Hepatocyte (in vitro differentiated cells): ENCODE measurements at regions not wholly inside any gene's neighbourhood (a gene's known extent, or its start where the extent isn't known, plus 50 kb on each side); places are given as distances from the start of the nearest gene placed in this dataset.

Experiments used
- DNase-seq: peaks from one replicate; pipeline ENCODE4 v3.0.0-alpha.2; 2016; ENCODE audit warnings: low spot score
- H2AFZ ChIP-seq: fragments of 200-600 bp; sonication (generic); 2 replicates; pipeline ENCODE4 v1.6.0; 2016; ENCODE audit warnings: antibody characterized with exemption, mild to moderate bottlenecking
- H3K27ac ChIP-seq: fragments of 200-600 bp; sonication (generic); 2 replicates; pipeline ENCODE4 v1.5.1; 2016; ENCODE audit warnings: mild to moderate bottlenecking
- H3K27me3 ChIP-seq: fragments of 200-600 bp; sonication (generic); 2 replicates; pipeline ENCODE4 v1.6.1; 2016
- H3K36me3 ChIP-seq: fragments of 200-600 bp; sonication (generic); replicated peaks from 2 replicates; pipeline ENCODE4 v1.5.1; 2016; ENCODE audit warnings: low read depth; ENCODE audit not compliant: insufficient read depth
- H3K4me1 ChIP-seq: fragments of 200-600 bp; sonication (generic); 2 replicates; pipeline ENCODE4 v1.5.1; 2016; ENCODE audit warnings: mild to moderate bottlenecking, moderate library complexity; ENCODE audit not compliant: insufficient read depth
- H3K4me2 ChIP-seq: fragments of 200-600 bp; sonication (generic); 2 replicates; pipeline ENCODE4 v1.6.0; 2016
- H3K4me3 ChIP-seq: fragments of 200-600 bp; sonication (generic); 2 replicates; pipeline ENCODE4 v1.5.1; 2016; ENCODE audit warnings: mild to moderate bottlenecking
- H3K79me2 ChIP-seq: fragments of 200-600 bp; sonication (generic); 2 replicates; pipeline ENCODE4 v1.6.0; 2017; ENCODE audit warnings: mild to moderate bottlenecking
- H3K9me2 ChIP-seq: fragments of 200-600 bp; sonication (generic); replicated peaks from 2 replicates; pipeline ENCODE4 v1.6.0; 2017; ENCODE audit warnings: mild to moderate bottlenecking; ENCODE audit not compliant: insufficient read depth
- H3K9me3 ChIP-seq: fragments of 200-600 bp; sonication (generic); 2 replicates; pipeline ENCODE4 v1.5.1; 2016; ENCODE audit warnings: low read depth, mild to moderate bottlenecking
- H4K20me1 ChIP-seq: fragments of 200-600 bp; sonication (generic); 2 replicates; pipeline ENCODE4 v1.6.0; 2016; ENCODE audit warnings: mild to moderate bottlenecking; ENCODE audit not compliant: insufficient read depth, poor library complexity, severe bottlenecking
- EZH2 ChIP-seq: fragments of 200-600 bp; sonication (generic); IDR thresholded peaks from 2 replicates; pipeline ENCODE4 v1.6.1; 2016; ENCODE audit warnings: antibody characterized with exemption, mild to moderate bottlenecking, borderline replicate concordance
- EZH2phosphoT487 ChIP-seq: fragments of 200-600 bp; sonication (generic); IDR thresholded peaks from one replicate; pipeline ENCODE4 v1.6.1; 2018; ENCODE audit warnings: antibody characterized with exemption, mild to moderate bottlenecking, low read depth, moderate library complexity; ENCODE audit not compliant: unreplicated experiment, severe bottlenecking
- WGBS: methylation state at CpG from one replicate; pipeline ENCODE4 v1.1.6; 2016; ENCODE audit warnings: low lambda C conversion rate; ENCODE audit errors: missing lambda C conversion rate; 5-methylcytosine and 5-hydroxymethylcytosine counted together
- TF ChIP-seq, protein P1 (sequence below): fragments of 200-600 bp; sonication (generic); IDR thresholded peaks from 2 replicates; pipeline ENCODE4 v1.5.1; 2016; ENCODE audit warnings: antibody characterized with exemption, mild to moderate bottlenecking; ENCODE audit not compliant: poor library complexity

DNA sequence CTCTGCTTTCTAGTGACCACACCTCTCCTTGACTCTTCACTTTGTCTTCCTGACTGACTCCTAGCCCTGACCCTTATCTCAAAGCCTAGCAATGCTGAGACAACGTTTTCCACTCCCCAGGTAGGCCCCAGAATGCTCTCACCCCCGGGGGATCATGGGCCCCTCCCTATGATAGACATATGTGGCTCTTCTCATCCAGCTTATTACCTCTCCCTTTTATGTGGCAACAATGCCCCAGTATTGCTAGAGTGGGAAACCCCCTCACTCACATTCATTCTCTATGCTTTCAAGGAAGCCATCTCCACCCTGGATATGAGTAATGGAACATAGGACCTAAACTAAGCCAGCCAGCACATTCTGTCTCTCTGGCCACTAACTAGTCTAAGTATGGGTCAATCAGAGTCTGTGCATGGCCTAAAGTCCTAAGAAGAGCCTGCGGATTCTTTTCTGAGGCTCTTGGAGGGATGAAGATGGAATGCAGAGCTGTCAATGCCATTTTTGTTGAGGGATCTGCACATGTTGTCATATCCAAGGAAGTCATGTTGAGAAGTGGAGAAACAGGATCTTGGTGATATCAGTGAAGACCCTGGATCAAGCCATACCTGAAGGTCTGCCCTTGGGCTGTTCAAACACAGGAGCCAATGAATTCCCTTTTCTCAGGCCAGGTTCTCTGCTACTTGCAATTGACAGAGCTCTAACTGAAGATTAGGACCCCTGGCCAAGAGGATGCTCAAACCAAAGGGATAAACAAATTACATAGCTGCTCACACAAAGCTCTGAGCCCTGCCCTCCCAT lies 79.8 kb upstream of the GRK3 start:
- no peak for DNase-seq
- 88% methylated on average over 3 of the region's 3 CpGs for WGBS
- Histone ChIP-seq H3K36me3 (no peaks in the 10 kb centered on the region), H3K9me3 (no peaks in the 10 kb centered on the region), H3K4me1 (no peaks in the 10 kb centered on the region), H3K9me2 (no peaks in the 10 kb centered on the region), H3K79me2 (no peaks in the 10 kb centered on the region), H3K27me3 (no peaks in the 10 kb centered on the region), H3K4me3 (no peak overlapping the region), H3K27ac (no peak overlapping the region), H2AFZ (no peak overlapping the region), H3K4me2 (no peak overlapping the region), H4K20me1 (no peaks in the 10 kb centered on the region)
- no peak for TF ChIP-seq EZH2phosphoT487
- TF ChIP-seq EZH2, result no peak
- TF ChIP-seq, protein P1, sequence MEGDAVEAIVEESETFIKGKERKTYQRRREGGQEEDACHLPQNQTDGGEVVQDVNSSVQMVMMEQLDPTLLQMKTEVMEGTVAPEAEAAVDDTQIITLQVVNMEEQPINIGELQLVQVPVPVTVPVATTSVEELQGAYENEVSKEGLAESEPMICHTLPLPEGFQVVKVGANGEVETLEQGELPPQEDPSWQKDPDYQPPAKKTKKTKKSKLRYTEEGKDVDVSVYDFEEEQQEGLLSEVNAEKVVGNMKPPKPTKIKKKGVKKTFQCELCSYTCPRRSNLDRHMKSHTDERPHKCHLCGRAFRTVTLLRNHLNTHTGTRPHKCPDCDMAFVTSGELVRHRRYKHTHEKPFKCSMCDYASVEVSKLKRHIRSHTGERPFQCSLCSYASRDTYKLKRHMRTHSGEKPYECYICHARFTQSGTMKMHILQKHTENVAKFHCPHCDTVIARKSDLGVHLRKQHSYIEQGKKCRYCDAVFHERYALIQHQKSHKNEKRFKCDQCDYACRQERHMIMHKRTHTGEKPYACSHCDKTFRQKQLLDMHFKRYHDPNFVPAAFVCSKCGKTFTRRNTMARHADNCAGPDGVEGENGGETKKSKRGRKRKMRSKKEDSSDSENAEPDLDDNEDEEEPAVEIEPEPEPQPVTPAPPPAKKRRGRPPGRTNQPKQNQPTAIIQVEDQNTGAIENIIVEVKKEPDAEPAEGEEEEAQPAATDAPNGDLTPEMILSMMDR, result no peak

DNA sequence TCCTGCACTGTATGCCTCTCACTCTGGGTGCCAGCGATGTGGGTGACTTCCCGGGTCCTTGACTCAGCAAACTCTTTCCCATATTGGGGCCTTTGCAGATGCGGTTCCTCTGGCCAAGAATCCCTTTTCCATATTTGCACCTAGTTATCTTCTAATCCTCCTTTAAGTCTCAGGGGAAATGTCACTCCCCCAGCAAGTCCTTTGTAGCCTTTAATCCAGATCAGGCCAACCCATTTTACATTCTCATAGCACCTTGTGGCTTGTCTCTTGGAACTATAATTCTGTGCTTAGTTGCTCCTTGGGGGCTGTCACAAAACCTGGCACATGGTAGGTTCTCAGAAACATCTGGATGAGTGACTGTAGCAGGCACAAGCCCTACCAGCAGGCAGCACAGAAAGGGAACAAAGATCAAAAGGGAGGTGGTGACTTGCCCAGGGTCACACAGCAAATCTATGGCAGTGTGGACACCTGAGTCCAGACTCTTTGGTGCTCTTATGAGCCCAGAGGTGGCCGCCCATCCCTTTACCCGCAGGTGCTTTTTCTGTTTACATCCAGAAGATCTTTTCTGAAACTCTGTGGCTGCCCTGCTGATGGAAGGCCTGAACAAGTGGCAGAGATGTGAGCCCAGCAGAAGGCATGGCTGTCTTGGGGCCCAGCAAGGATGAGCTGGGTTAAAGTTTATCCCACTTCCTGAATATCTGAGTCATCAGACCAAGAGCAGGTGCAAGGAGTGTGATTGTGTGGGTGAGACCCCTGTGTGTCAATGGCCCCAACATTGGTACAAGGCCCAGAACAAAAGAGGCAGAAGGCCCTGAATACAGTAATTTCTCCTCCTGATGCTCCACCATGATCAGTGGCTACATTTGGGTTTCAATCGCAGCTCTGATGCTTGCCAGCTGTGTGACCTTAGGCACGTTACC lies 78.6 kb upstream of the GRK3 start:
- no peaks in the 10 kb centered on the region for H4K20me1 ChIP-seq
- H3K4me3 ChIP-seq, result no peak overlapping the region
- 95% methylated on average over 7 of the region's 7 CpGs for WGBS
- H3K9me3 ChIP-seq, result no peaks in the 10 kb centered on the region
- DNase-seq, result no peak
- no peak overlapping the region for H2AFZ ChIP-seq
- H3K36me3 ChIP-seq, result no peaks in the 10 kb centered on the region
- no peaks in the 10 kb centered on the region for H3K27me3 ChIP-seq
- H3K9me2 ChIP-seq, result no peaks in the 10 kb centered on the region
- no peaks in the 10 kb centered on the region for H3K79me2 ChIP-seq
- no peak overlapping the region for H3K4me2 ChIP-seq
- no peaks in the 10 kb centered on the region for H3K4me1 ChIP-seq
- H3K27ac ChIP-seq, result peak overlapping the region; percentile 16
- no peak for TF ChIP-seq EZH2phosphoT487
- TF ChIP-seq, protein P1, result no peak
- TF ChIP-seq EZH2, result no peak

DNA sequence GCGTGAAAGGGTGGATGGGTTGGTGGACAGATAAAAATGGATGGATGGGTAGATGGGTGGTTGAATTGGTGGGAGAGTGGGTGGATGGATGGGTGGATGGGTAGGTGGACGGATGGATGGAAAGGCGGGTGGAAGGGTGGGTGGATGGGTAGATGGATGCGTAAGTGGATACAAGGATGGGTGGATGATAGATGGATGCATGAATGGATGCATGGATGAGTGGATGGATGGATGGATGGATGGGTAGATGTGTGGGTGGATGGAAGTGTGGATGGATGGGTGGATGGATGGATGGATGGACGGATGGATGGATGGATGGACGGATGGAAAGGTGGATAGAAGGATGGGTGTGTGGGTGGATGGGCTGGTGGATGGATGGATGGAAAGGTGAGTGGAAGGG lies 77.0 kb upstream of the GRK3 start:
- Histone ChIP-seq H3K79me2 (no peaks in the 10 kb centered on the region), H3K27me3 (no peaks in the 10 kb centered on the region), H3K27ac (no peak overlapping the region), H3K4me1 (no peaks in the 10 kb centered on the region), H2AFZ (no peak overlapping the region), H3K36me3 (no peaks in the 10 kb centered on the region), H4K20me1 (no peaks in the 10 kb centered on the region), H3K9me3 (no peaks in the 10 kb centered on the region), H3K4me2 (no peak overlapping the region), H3K9me2 (no peaks in the 10 kb centered on the region), H3K4me3 (no peak overlapping the region)
- 100% methylated on average over 6 of the region's 6 CpGs for WGBS
- TF ChIP-seq, protein P1, result no peak
- TF ChIP-seq EZH2 (no peak), EZH2phosphoT487 (no peak)
- no peak for DNase-seq
